Fibroblast of skin of scalp (primary cell): ENCODE measurements at regions not wholly inside any gene's neighbourhood (a gene's known extent, or its start where the extent isn't known, plus 50 kb on each side); places are given as distances from the start of the nearest gene placed in this dataset.
"Not testable (repeated sequence)": the region's sequence is repeated elsewhere in the genome, so short reads cannot be mapped to it uniquely, and the experiment has no call there.

Experiments
- DNase-seq: peaks from one replicate; pipeline ENCODE4 v3.0.0-alpha.2; 2013

- DNase-seq: no peak
Measured at GRCh38 chr11:21933095-21933494, 259.8 kb upstream of the ANO5 start.

- no peak for DNase-seq
Measured at GRCh38 chr11:21944577-21944976, 248.3 kb upstream of the ANO5 start.

- DNase-seq: no peak
Measured at GRCh38 chr11:21948876-21949275, 244.0 kb upstream of the ANO5 start.

- no peak for DNase-seq
Measured at GRCh38 chr11:21949763-21950413, 243.0 kb upstream of the ANO5 start.

- no peak for DNase-seq
Measured at GRCh38 chr11:21963013-21963412, 229.9 kb upstream of the ANO5 start.

GRCh38 chr11:21965221-21965620, 227.7 kb upstream of the ANO5 start:
- no peak for DNase-seq

GRCh38 chr11:21968702-21969101, 224.2 kb upstream of the ANO5 start:
- DNase-seq: no peak

GRCh38 chr11:21969841-21970240, 223.0 kb upstream of the ANO5 start:
- DNase-seq: no peak

GRCh38 chr11:21975242-21975641, 217.6 kb upstream of the ANO5 start:
- DNase-seq: no peak

GRCh38 chr11:21976210-21976609, 216.7 kb upstream of the ANO5 start:
- DNase-seq: no peak

GRCh38 chr11:21983431-21983830, 209.5 kb upstream of the ANO5 start:
- DNase-seq: no peak

- no peak for DNase-seq
Measured at GRCh38 chr11:21986361-21986760, 206.5 kb upstream of the ANO5 start.

GRCh38 chr11:21987261-21987660, 205.6 kb upstream of the ANO5 start:
- DNase-seq: no peak

GRCh38 chr11:21988477-21988876, 204.4 kb upstream of the ANO5 start:
- DNase-seq: no peak

GRCh38 chr11:22001803-22002202, 191.1 kb upstream of the ANO5 start:
- DNase-seq: not testable (repeated sequence)

- DNase-seq: no peak
Measured at GRCh38 chr11:22006901-22007300, 186.0 kb upstream of the ANO5 start.

- DNase-seq: no peak
Measured at GRCh38 chr11:22031791-22032190, 161.1 kb upstream of the ANO5 start.

- DNase-seq: no peak
Measured at GRCh38 chr11:22037505-22037904, 155.4 kb upstream of the ANO5 start.

- DNase-seq: no peak
Measured at GRCh38 chr11:22041039-22041438, 151.8 kb upstream of the ANO5 start.

- no peak for DNase-seq
Measured at GRCh38 chr11:22042081-22042480, 150.8 kb upstream of the ANO5 start.

GRCh38 chr11:22044126-22044525, 148.8 kb upstream of the ANO5 start:
- no peak for DNase-seq

- no peak for DNase-seq
Measured at GRCh38 chr11:22049276-22049675, 143.6 kb upstream of the ANO5 start.

GRCh38 chr11:22065472-22065871, 127.4 kb upstream of the ANO5 start:
- DNase-seq: no peak

- DNase-seq: no peak
Measured at GRCh38 chr11:22069844-22070243, 123.0 kb upstream of the ANO5 start.

GRCh38 chr11:22076271-22076930, 116.5 kb upstream of the ANO5 start:
- DNase-seq: no peak
